ENCODE measurements at regions not wholly inside any gene's neighbourhood (a gene's known extent, or its start where the extent isn't known, plus 50 kb on each side); places are given as distances from the start of the nearest gene placed in this dataset.

DNA sequence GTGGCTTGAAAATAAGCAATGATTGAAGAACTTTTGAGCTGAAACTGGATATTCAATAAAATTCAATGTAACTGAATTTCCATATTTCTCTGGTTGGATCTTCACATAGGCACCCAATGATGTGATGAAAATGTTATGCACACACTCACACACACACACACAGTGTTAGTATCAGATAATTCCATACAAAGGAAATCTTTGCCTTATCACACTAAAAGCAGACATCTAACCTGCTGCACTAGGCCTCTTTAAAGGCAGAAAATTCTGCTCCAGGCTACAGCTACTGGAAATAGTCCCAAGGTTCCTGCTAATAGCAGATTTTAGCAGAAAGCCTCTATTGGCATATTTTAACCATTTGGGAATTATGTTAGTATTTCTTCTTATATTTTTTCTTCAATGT lies 309.6 kb downstream of the COL11A1 start:
- TF ChIP-seq POLR2A (IDR thresholded peaks at IDR 0.05) (no peak), CTCF (IDR thresholded peaks at IDR 0.05) (no peak)

All from body of pancreas (tissue), 4 donors.